ENCODE measurements at regions not wholly inside any gene's neighbourhood (a gene's known extent, or its start where the extent isn't known, plus 50 kb on each side); places are given as distances from the start of the nearest gene placed in this dataset.

DNA sequence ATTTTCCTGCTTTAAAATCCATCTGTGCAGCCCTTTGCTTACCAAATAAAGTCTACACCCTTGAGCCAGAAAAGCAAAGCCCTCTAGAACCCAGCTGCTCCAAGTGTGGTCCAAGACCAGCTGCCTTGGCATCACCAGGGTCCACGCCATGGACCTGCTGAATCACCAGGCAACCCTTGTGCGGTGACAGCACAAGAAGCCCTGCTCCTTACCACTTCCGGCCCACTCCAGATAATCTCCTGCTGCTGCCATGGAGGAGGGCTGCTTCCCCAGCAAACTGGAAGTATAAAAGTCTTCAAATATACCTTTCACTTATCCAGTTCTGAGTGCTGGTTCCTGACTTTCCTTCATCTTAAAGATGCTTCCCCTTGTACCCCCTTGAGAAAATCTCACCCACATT, 106.0 kb upstream of the PKDCC start:
- TF ChIP-seq, protein P1, sequence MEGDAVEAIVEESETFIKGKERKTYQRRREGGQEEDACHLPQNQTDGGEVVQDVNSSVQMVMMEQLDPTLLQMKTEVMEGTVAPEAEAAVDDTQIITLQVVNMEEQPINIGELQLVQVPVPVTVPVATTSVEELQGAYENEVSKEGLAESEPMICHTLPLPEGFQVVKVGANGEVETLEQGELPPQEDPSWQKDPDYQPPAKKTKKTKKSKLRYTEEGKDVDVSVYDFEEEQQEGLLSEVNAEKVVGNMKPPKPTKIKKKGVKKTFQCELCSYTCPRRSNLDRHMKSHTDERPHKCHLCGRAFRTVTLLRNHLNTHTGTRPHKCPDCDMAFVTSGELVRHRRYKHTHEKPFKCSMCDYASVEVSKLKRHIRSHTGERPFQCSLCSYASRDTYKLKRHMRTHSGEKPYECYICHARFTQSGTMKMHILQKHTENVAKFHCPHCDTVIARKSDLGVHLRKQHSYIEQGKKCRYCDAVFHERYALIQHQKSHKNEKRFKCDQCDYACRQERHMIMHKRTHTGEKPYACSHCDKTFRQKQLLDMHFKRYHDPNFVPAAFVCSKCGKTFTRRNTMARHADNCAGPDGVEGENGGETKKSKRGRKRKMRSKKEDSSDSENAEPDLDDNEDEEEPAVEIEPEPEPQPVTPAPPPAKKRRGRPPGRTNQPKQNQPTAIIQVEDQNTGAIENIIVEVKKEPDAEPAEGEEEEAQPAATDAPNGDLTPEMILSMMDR (conservative IDR thresholded peaks at IDR 0.05; ENCODE audit: low read length) = no peak
- no peak for TF ChIP-seq EZH2phosphoT487 (IDR thresholded peaks at IDR 0.05; ENCODE audit: borderline replicate concordance, low read depth, low read length)
